A549 (cell line): ENCODE measurements at regions not wholly inside any gene's neighbourhood (a gene's known extent, or its start where the extent isn't known, plus 50 kb on each side); places are given as distances from the start of the nearest gene placed in this dataset.

ENCODE experiments used
- BHLHE40 ChIP-seq: IDR thresholded peaks from 2 replicates; pipeline ENCODE4 v1.6.1; 2012; ENCODE audit warnings: low read depth, low read length, inconsistent platforms
- NR3C1 ChIP-seq: fragments of >200 bp; sonication (Bioruptor Twin); formaldehyde crosslinking; IDR thresholded peaks from 3 replicates; pipeline ENCODE4 v1.6.1; 2017
- POLR2A ChIP-seq: IDR thresholded peaks from 2 replicates; pipeline ENCODE4 v1.6.1; 2012; ENCODE audit warnings: mild to moderate bottlenecking, low read length
- SMC3 ChIP-seq: fragments of >200 bp; sonication (Bioruptor Twin); formaldehyde crosslinking; IDR thresholded peaks from 3 replicates; pipeline ENCODE4 v1.6.1; 2018; ENCODE audit warnings: inconsistent platforms
- TF ChIP-seq, protein P1 (sequence below): fragments of >200 bp; sonication (Bioruptor Twin); formaldehyde crosslinking; IDR thresholded peaks from 3 replicates; pipeline ENCODE4 v1.5.1; 2016
- TF ChIP-seq, protein P2 (sequence below): fragments of 450-650 bp; IDR thresholded peaks from 2 replicates; pipeline ENCODE4 v1.6.1; 2014; ENCODE audit warnings: antibody characterized with exemption
- TF ChIP-seq, protein P3 (sequence below): fragments of 250-450 bp; sonication (Bioruptor Pico); IDR thresholded peaks from 2 replicates; pipeline ENCODE4 v1.5.0; 2021; ENCODE audit warnings: mild to moderate bottlenecking, moderate library complexity, borderline replicate concordance
- TF ChIP-seq, protein P4 (sequence below): fragments of 200-600 bp; sonication (generic); IDR thresholded peaks from 2 replicates; pipeline ENCODE4 v1.6.1; 2016; ENCODE audit warnings: antibody characterized with exemption, mild to moderate bottlenecking, moderate library complexity

DNA sequence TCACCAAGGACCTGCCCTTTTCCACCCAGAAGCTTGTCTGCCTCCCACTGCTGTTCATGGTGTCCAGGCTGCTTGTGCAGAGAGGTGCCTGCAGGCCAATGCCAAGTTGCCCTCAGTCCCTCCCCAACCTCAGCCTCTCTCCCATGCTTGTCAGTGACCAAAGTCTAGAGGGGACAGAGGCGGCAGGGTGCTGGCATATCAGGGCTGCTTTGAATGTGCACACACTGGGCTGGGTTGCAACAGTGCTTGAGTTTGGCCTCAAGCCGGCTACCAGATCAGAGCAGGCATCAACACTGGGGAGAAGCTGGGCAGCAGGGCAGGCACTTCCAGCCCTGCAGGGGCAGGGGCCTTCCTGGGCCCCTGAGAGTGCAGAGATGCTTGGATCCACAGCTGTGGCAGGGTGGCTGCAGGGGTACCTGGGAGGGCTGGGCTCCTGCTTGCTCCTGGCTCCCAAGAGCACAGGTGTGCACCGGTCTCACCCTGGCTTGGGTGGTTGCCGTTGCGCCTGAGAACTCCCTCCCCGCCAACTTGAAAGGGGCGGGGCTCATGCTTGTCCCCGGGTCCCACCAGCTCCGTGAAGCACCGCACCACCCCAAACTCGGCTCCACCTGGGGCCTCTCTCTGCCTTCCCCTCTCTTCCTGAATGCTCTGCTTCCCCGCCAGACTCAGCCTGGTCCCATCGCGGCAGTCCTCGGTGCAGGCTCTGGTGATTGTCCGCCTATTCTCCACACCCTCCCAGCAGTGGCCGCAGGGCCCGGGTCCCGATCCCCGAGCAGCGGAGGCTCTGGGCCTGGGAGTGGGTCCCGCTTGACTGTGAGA is 1681.9 kb upstream of the ADGRL3 start:
- no peak for TF ChIP-seq SMC3
- no peak for TF ChIP-seq NR3C1
- TF ChIP-seq, protein P1, sequence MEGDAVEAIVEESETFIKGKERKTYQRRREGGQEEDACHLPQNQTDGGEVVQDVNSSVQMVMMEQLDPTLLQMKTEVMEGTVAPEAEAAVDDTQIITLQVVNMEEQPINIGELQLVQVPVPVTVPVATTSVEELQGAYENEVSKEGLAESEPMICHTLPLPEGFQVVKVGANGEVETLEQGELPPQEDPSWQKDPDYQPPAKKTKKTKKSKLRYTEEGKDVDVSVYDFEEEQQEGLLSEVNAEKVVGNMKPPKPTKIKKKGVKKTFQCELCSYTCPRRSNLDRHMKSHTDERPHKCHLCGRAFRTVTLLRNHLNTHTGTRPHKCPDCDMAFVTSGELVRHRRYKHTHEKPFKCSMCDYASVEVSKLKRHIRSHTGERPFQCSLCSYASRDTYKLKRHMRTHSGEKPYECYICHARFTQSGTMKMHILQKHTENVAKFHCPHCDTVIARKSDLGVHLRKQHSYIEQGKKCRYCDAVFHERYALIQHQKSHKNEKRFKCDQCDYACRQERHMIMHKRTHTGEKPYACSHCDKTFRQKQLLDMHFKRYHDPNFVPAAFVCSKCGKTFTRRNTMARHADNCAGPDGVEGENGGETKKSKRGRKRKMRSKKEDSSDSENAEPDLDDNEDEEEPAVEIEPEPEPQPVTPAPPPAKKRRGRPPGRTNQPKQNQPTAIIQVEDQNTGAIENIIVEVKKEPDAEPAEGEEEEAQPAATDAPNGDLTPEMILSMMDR: no peak
- TF ChIP-seq, protein P2, sequence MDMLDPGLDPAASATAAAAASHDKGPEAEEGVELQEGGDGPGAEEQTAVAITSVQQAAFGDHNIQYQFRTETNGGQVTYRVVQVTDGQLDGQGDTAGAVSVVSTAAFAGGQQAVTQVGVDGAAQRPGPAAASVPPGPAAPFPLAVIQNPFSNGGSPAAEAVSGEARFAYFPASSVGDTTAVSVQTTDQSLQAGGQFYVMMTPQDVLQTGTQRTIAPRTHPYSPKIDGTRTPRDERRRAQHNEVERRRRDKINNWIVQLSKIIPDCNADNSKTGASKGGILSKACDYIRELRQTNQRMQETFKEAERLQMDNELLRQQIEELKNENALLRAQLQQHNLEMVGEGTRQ: no peak
- TF ChIP-seq BHLHE40: no peak
- TF ChIP-seq, protein P3, sequence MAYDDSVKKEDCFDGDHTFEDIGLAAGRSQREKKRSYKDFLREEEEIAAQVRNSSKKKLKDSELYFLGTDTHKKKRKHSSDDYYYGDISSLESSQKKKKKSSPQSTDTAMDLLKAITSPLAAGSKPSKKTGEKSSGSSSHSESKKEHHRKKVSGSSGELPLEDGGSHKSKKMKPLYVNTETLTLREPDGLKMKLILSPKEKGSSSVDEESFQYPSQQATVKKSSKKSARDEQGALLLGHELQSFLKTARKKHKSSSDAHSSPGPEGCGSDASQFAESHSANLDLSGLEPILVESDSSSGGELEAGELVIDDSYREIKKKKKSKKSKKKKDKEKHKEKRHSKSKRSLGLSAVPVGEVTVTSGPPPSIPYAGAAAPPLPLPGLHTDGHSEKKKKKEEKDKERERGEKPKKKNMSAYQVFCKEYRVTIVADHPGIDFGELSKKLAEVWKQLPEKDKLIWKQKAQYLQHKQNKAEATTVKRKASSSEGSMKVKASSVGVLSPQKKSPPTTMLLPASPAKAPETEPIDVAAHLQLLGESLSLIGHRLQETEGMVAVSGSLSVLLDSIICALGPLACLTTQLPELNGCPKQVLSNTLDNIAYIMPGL (CRISPR knock-in tag): no peak
- no peak for TF ChIP-seq POLR2A
- TF ChIP-seq, protein P4, sequence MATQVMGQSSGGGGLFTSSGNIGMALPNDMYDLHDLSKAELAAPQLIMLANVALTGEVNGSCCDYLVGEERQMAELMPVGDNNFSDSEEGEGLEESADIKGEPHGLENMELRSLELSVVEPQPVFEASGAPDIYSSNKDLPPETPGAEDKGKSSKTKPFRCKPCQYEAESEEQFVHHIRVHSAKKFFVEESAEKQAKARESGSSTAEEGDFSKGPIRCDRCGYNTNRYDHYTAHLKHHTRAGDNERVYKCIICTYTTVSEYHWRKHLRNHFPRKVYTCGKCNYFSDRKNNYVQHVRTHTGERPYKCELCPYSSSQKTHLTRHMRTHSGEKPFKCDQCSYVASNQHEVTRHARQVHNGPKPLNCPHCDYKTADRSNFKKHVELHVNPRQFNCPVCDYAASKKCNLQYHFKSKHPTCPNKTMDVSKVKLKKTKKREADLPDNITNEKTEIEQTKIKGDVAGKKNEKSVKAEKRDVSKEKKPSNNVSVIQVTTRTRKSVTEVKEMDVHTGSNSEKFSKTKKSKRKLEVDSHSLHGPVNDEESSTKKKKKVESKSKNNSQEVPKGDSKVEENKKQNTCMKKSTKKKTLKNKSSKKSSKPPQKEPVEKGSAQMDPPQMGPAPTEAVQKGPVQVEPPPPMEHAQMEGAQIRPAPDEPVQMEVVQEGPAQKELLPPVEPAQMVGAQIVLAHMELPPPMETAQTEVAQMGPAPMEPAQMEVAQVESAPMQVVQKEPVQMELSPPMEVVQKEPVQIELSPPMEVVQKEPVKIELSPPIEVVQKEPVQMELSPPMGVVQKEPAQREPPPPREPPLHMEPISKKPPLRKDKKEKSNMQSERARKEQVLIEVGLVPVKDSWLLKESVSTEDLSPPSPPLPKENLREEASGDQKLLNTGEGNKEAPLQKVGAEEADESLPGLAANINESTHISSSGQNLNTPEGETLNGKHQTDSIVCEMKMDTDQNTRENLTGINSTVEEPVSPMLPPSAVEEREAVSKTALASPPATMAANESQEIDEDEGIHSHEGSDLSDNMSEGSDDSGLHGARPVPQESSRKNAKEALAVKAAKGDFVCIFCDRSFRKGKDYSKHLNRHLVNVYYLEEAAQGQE: no peak
